ENCODE measurements at regions not wholly inside any gene's neighbourhood (a gene's known extent, or its start where the extent isn't known, plus 50 kb on each side); places are given as distances from the start of the nearest gene placed in this dataset.
"Not testable (repeated sequence)": the region's sequence is repeated elsewhere in the genome, so short reads cannot be mapped to it uniquely, and the experiment has no call there.

- POLR2A ChIA-PET, result not testable (repeated sequence)
Measured at GRCh38 chr9:62565132-62565531, 1375.3 kb downstream of the SPATA31A7 start.

GRCh38 chr9:62566430-62566829 is 1376.6 kb downstream of the SPATA31A7 start:
- DNase-seq (ENCODE audit: low read depth, low spot score); H3K36me3 ChIP-seq (ENCODE audit: control insufficient read depth in 1 of 2, insufficient read depth in 2 of 2, low read length in 2 of 2); H3K4me1 ChIP-seq (ENCODE audit: control insufficient read depth in 1 of 2, insufficient read depth in 2 of 2, low read length in 2 of 2); ATAC-seq; H3K9ac ChIP-seq (ENCODE audit: low read length); RAD21 ChIA-PET (ENCODE audit: low non-redundant PET in 1 of 2, low total read pairs in 2 of 2, uncharacterized antibody in 2 of 2, unreplicated experiment in 2 of 2); POLR2A ChIA-PET; H2AFZ ChIP-seq (ENCODE audit: low read depth, low read length, poor library complexity, severe bottlenecking); intact Hi-C loops (cut with micrococcal nuclease); H3K9me2 ChIP-seq (ENCODE audit: insufficient read depth); CTCF ChIA-PET; H3K9me3 ChIP-seq (ENCODE audit: control insufficient read depth in 1 of 2, insufficient read depth in 1 of 2, low read depth in 1 of 2, low read length in 2 of 2); BruUV-seq (replicated peaks); H3K27me3 ChIP-seq (ENCODE audit: insufficient read depth, low read length); H3K4me3 ChIP-seq (replicated peaks in 1 of 2; ENCODE audit: low read depth in 1 of 2, low read length in 2 of 2); H3K4me2 ChIP-seq (ENCODE audit: low read length); H4K20me1 ChIP-seq (ENCODE audit: insufficient read depth); H3K79me2 ChIP-seq (ENCODE audit: insufficient read depth, low read length); H3K27ac ChIP-seq (ENCODE audit: low read depth, low read length): not testable (repeated sequence)

More at GRCh38 chr9:62565132-62565531, 1375.3 kb downstream of the SPATA31A7 start:
- H3K4me3 ChIP-seq (replicated peaks in 1 of 2; ENCODE audit: low read depth in 1 of 2, low read length in 2 of 2); RAD21 ChIA-PET (ENCODE audit: low non-redundant PET in 1 of 2, low total read pairs in 2 of 2, uncharacterized antibody in 2 of 2, unreplicated experiment in 2 of 2); H3K36me3 ChIP-seq (ENCODE audit: control insufficient read depth in 1 of 2, insufficient read depth in 2 of 2, low read length in 2 of 2); DNase-seq (ENCODE audit: low read depth, low spot score); CTCF ChIA-PET; H2AFZ ChIP-seq (ENCODE audit: low read depth, low read length, poor library complexity, severe bottlenecking); H3K79me2 ChIP-seq (ENCODE audit: insufficient read depth, low read length); H3K27me3 ChIP-seq (ENCODE audit: insufficient read depth, low read length); H3K9me3 ChIP-seq (ENCODE audit: control insufficient read depth in 1 of 2, insufficient read depth in 1 of 2, low read depth in 1 of 2, low read length in 2 of 2); H4K20me1 ChIP-seq (ENCODE audit: insufficient read depth); BruUV-seq (replicated peaks); ATAC-seq; H3K4me1 ChIP-seq (ENCODE audit: control insufficient read depth in 1 of 2, insufficient read depth in 2 of 2, low read length in 2 of 2); H3K4me2 ChIP-seq (ENCODE audit: low read length); H3K9me2 ChIP-seq (ENCODE audit: insufficient read depth); H3K9ac ChIP-seq (ENCODE audit: low read length); intact Hi-C loops (cut with micrococcal nuclease): not testable (repeated sequence)
- H3K27ac ChIP-seq (ENCODE audit: low read depth, low read length), result peak overlapping the region; percentile 42; the same call in 1 of the 2 replicates

GRCh38 chr9:62597128-62597527 is 1407.3 kb downstream of the SPATA31A7 start:
- H3K4me3 ChIP-seq (replicated peaks in 1 of 2; ENCODE audit: low read depth in 1 of 2, low read length in 2 of 2); DNase-seq (ENCODE audit: low read depth, low spot score); H3K9me3 ChIP-seq (ENCODE audit: control insufficient read depth in 1 of 2, insufficient read depth in 1 of 2, low read depth in 1 of 2, low read length in 2 of 2); H3K36me3 ChIP-seq (ENCODE audit: control insufficient read depth in 1 of 2, insufficient read depth in 2 of 2, low read length in 2 of 2); H3K27me3 ChIP-seq (ENCODE audit: insufficient read depth, low read length); POLR2A ChIA-PET; H3K27ac ChIP-seq (ENCODE audit: low read depth, low read length); RAD21 ChIA-PET (ENCODE audit: low non-redundant PET in 1 of 2, low total read pairs in 2 of 2, uncharacterized antibody in 2 of 2, unreplicated experiment in 2 of 2); H3K79me2 ChIP-seq (ENCODE audit: insufficient read depth, low read length); BruUV-seq (replicated peaks); CTCF ChIA-PET; intact Hi-C loops (cut with micrococcal nuclease); H2AFZ ChIP-seq (ENCODE audit: low read depth, low read length, poor library complexity, severe bottlenecking); H4K20me1 ChIP-seq (ENCODE audit: insufficient read depth); H3K4me1 ChIP-seq (ENCODE audit: control insufficient read depth in 1 of 2, insufficient read depth in 2 of 2, low read length in 2 of 2); H3K9ac ChIP-seq (ENCODE audit: low read length); H3K4me2 ChIP-seq (ENCODE audit: low read length); H3K9me2 ChIP-seq (ENCODE audit: insufficient read depth): not testable (repeated sequence)
- ATAC-seq, result peak; percentile 67; the same call in 1 of the 2 replicates

All from HCT116 (cell line).